Body of pancreas (tissue), 4 donors: ENCODE measurements at regions not wholly inside any gene's neighbourhood (a gene's known extent, or its start where the extent isn't known, plus 50 kb on each side); places are given as distances from the start of the nearest gene placed in this dataset.

Source experiments
- ATAC-seq: fragments of 150-250 bp; one replicate; pipeline ENCODE4 v1.9.1; 2016
- DNase-seq, 4 donors: peaks; one replicate each; pipeline ENCODE4 v3.0.0-alpha.2; 2019
- H3K27ac ChIP-seq, 4 donors: fragments of 200-600 bp; sonication (generic); 1 replicate in 3 of 4; 2 replicates in 1 of 4; pipeline versions ENCODE4 v1.5.1 to v1.6.1; 2016 to 2019; ENCODE audit warnings: mild to moderate bottlenecking in 1 of 4, mixed read lengths in 1 of 4, moderate library complexity in 1 of 4
- H3K27me3 ChIP-seq, 2 donors: fragments of 200-600 bp; sonication (generic); one replicate each; pipeline ENCODE4 v1.6.0; 2016; ENCODE audit warnings: mild to moderate bottlenecking in 1 of 2
- H3K36me3 ChIP-seq, 2 donors: fragments of 200-600 bp; sonication (generic); replicated peaks in 1 of 2; 2 replicates each; pipeline ENCODE4 v1.5.1; 2016; ENCODE audit warnings: low read depth in 2 of 2; ENCODE audit not compliant: insufficient read depth in 1 of 2
- H3K4me1 ChIP-seq: fragments of 200-600 bp; sonication (generic); one replicate; pipeline ENCODE4 v1.6.0; 2016
- H3K4me3 ChIP-seq, 2 donors: fragments of 200-600 bp; sonication (generic); 1 replicate in 1 of 2; 2 replicates in 1 of 2; pipeline ENCODE4 v1.5.1; 2016 to 2019
- H3K9me3 ChIP-seq, 3 donors: fragments of 200-600 bp; sonication (generic); 1 replicate in 2 of 3; 2 replicates in 1 of 3; pipeline ENCODE4 v1.5.1; 2016
- POLR2A ChIP-seq, 3 donors: fragments of 450-650 bp; IDR thresholded peaks; one replicate each; pipeline ENCODE4 v1.6.1; 2016; ENCODE audit warnings: antibody characterized with exemption in 3 of 3, mild to moderate bottlenecking in 2 of 3
- WGBS, 2 donors: methylation state at CpG; one replicate each; pipeline ENCODE4 v1.1.5; 2017; 5-methylcytosine and 5-hydroxymethylcytosine counted together
- intact Hi-C: fragments of 100-400 bp; cut with DNase I; formaldehyde crosslinking; loops from one replicate; pipeline ENCODE4 v1.15.1; 2023
- TF ChIP-seq, protein P1 (sequence below), 7 experiments: fragments of 450-650 bp in 4 of 7; fragments of 200-600 bp in 3 of 7; sonication (generic) in 3 of 7; IDR thresholded peaks; one replicate each; pipeline ENCODE4 v1.5.1; 2016 to 2019; ENCODE audit warnings: antibody characterized with exemption in 7 of 7

DNA sequence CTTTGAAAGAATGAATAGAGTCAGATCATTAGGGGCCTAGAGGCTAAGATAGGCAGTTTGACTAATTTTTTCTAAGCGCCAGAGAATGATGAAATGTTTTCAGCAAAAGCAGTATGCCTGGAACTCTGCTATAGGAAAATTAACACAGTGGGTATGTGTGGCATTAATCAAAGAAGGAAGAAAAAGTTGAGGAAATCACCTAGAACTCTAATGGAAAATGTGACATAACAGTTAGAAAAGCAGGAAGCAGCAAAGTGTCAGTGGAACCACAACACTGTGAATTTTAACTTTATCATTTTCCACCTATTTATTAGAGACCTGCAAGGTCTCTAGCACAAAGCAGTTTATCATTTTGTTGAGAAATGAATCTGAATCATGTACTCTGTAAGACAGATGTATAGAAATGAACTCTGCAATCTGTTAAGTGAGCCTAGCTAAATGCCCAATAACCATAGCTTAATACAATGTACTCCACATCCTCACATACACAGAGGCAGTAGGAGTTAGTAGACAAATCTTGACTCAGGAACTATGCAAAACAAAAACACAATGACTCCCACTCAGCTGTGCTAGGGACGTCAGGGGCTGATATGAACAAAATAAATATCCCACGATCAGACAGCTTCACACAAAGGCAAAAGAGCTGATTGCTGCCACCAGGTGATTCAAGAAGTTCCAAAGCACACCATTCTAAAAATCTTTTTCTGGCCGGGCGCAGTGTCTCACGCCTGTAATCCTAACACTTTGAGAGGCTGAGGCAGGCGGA, 500.7 kb upstream of the NFIA start:
- ATAC-seq, result no peak
- Histone ChIP-seq H3K27ac (peak overlapping the region in 1 of 4 donors; percentile 6), H3K36me3 (no peaks in the 10 kb centered on the region), H3K4me3 (no peak overlapping the region), H3K9me3 (no peaks in the 10 kb centered on the region), H3K27me3 (no peaks in the 10 kb centered on the region), H3K4me1 (no peaks in the 10 kb centered on the region)
- 61 to 71% methylated on average over 7 of the region's 7 CpGs for WGBS, 2 donors
- no peak for TF ChIP-seq POLR2A (IDR thresholded peaks at IDR 0.05)
- TF ChIP-seq, protein P1, sequence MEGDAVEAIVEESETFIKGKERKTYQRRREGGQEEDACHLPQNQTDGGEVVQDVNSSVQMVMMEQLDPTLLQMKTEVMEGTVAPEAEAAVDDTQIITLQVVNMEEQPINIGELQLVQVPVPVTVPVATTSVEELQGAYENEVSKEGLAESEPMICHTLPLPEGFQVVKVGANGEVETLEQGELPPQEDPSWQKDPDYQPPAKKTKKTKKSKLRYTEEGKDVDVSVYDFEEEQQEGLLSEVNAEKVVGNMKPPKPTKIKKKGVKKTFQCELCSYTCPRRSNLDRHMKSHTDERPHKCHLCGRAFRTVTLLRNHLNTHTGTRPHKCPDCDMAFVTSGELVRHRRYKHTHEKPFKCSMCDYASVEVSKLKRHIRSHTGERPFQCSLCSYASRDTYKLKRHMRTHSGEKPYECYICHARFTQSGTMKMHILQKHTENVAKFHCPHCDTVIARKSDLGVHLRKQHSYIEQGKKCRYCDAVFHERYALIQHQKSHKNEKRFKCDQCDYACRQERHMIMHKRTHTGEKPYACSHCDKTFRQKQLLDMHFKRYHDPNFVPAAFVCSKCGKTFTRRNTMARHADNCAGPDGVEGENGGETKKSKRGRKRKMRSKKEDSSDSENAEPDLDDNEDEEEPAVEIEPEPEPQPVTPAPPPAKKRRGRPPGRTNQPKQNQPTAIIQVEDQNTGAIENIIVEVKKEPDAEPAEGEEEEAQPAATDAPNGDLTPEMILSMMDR (IDR thresholded peaks at IDR 0.05), result no peak
- DNase-seq, result no peak
- intact Hi-C loops, result no loop called here

DNA sequence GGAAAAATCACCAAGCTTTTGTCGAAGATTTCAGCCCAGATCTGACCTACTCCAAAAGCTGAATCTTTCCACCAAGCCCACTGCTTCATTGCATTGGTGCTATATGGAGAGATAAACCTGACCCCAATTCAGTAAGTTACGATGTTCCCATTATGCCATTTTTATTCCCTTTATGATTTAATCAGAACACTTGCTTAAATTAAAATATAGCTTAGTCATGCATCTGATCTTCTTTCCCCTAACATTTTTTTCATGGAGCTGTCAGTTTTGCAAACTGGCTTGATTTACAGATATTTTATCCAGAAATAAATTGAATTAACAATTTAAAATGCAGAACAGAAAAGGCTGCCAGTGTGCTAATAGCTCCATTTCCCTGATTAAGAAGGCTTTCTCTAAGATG, 503.5 kb upstream of the C1orf87 start:
- H3K36me3 ChIP-seq, result no peaks in the 10 kb centered on the region
- TF ChIP-seq POLR2A (IDR thresholded peaks at IDR 0.05), result no peak
- TF ChIP-seq, protein P1 (IDR thresholded peaks at IDR 0.05), result no peak
- intact Hi-C loops, result no loop called here
- H3K4me1 ChIP-seq, result peaks cover 12% of the 10 kb centered on the region
- DNase-seq (no peak), ATAC-seq (no peak)
- H3K27me3 ChIP-seq, result no peaks in the 10 kb centered on the region
- no peak overlapping the region for H3K27ac ChIP-seq
- 75% methylated on average over 2 of the region's 2 CpGs for WGBS, 2 donors
- no peak overlapping the region for H3K4me3 ChIP-seq
- H3K9me3 ChIP-seq, result no peaks in the 10 kb centered on the region

DNA sequence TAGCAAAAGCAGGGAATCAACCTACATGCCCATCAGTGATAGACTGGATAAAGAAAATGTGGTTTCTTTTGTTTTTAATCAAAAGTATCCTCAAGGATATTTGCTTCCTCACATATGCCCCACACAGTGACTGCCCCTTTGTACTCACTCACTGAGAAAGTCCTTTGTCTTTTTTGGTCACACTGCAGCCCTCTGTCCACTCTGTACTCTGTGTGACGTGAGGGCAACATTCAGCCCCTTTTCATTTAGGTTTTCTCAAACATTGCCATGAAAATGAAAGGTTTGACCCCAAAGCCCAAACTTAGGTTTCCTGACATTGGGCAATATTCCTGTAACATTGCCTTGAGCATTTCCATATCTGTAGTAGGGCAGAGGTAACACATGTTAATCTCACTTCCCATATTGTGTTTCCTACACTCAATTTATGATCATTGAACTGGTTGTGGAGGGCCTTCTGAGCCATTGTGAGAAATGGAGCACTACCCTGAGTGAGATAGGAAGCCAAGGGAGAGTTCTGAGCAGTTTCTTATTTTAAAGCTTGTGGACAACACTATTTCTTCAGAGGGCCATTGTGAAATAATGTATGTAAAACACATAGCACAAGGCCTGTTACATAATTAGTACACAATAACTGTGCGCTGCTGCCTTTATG, 501.9 kb upstream of the C1orf87 start:
- 79 to 88% methylated on average over 2 of the region's 2 CpGs for WGBS, 2 donors
- DNase-seq (no peak), ATAC-seq (no peak)
- Histone ChIP-seq H3K27me3 (no peaks in the 10 kb centered on the region), H3K4me1 (peaks cover 12% of the 10 kb centered on the region), H3K36me3 (no peaks in the 10 kb centered on the region), H3K9me3 (no peaks in the 10 kb centered on the region), H3K4me3 (no peak overlapping the region), H3K27ac (no peak overlapping the region)
- intact Hi-C loops, result no loop called here
- TF ChIP-seq, protein P1 (IDR thresholded peaks at IDR 0.05), result no peak
- no peak for TF ChIP-seq POLR2A (IDR thresholded peaks at IDR 0.05)

DNA sequence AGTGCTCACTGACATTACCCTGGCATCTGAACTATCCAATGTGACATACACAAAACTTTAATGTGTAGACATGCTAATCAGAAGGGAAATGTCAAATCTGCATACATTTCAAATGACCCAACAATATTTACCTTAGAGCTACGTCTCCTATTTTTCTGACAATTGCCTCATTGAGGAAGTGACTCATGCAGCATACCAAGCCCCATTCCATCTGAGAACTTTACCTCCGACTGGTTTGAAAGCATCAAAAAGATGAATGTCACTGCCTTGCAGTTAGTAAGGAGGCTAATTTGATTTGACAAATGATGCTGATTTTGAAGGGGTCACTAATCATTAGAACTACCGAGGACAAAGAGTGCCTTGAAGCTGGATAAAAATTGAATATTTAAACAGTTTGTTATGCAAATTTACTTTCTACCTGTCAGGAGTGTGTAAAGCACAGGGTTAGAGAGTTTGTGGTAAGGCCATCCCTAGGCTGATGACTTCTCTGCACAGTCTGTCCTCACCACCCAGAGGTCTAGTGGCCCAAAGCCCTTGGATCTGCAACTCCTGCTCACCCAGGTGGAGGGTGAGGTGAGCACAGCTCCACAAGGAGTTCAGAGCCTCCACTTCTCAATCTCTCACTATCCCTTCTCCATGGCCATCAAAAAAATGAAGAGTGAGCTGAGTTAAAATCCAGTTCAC, 500.3 kb upstream of the C1orf87 start:
- H3K36me3 ChIP-seq, result no peaks in the 10 kb centered on the region
- WGBS, 2 donors, result 17 to 22% methylated on average over 3 of the region's 3 CpGs
- peak in 1 of 4 donors; percentile 8 for DNase-seq
- no peak overlapping the region for H3K4me3 ChIP-seq
- no peaks in the 10 kb centered on the region for H3K9me3 ChIP-seq
- ATAC-seq, result peak; percentile 82
- TF ChIP-seq POLR2A (IDR thresholded peaks at IDR 0.05), result no peak
- TF ChIP-seq, protein P1 (IDR thresholded peaks at IDR 0.05), result no peak
- peaks cover 12% of the 10 kb centered on the region for H3K4me1 ChIP-seq
- intact Hi-C loops, result no loop called here
- peak overlapping the region in 2 of 4 donors; percentile 60 to 67 for H3K27ac ChIP-seq
- H3K27me3 ChIP-seq, result no peaks in the 10 kb centered on the region
